ENCODE measurements at regions not wholly inside any gene's neighbourhood (a gene's known extent, or its start where the extent isn't known, plus 50 kb on each side); places are given as distances from the start of the nearest gene placed in this dataset.

DNA sequence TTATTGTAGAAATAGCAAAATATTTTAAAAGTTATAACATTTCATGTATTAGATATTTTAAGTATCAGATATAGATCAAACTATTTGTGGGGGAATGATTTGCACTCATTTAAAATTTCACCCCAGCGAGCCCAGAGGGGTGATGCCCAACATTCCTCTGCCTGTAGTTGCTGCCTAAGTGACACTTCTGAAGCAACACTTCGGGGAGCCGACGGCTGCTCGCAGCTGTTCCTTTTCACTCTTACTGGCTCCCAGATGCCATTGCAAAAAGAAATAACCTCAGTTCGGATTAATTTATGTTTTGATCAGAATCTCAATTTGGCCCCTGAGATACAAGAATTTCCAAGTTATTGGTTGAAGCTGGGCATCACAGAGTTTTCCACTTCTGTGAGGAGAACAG lies 603.8 kb downstream of the PLCL1 start:
- TF ChIP-seq, protein P1, sequence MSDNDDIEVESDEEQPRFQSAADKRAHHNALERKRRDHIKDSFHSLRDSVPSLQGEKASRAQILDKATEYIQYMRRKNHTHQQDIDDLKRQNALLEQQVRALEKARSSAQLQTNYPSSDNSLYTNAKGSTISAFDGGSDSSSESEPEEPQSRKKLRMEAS (IDR thresholded peaks at IDR 0.05), result no peak
- TF ChIP-seq TEAD4 (IDR thresholded peaks at IDR 0.05) (no peak), TAF1 (IDR thresholded peaks at IDR 0.05; ENCODE audit: low read depth) (no peak), NFIC (IDR thresholded peaks at IDR 0.05) (no peak), CREB1 (IDR thresholded peaks at IDR 0.05; ENCODE audit: low read depth) (no peak), YY1 (IDR thresholded peaks at IDR 0.05; ENCODE audit: low read depth) (no peak), ZBTB7A (IDR thresholded peaks at IDR 0.05; ENCODE audit: low read depth) (no peak), FOXM1 (IDR thresholded peaks at IDR 0.05; ENCODE audit: borderline replicate concordance, low read depth) (no peak)
- TF ChIP-seq, protein P2, sequence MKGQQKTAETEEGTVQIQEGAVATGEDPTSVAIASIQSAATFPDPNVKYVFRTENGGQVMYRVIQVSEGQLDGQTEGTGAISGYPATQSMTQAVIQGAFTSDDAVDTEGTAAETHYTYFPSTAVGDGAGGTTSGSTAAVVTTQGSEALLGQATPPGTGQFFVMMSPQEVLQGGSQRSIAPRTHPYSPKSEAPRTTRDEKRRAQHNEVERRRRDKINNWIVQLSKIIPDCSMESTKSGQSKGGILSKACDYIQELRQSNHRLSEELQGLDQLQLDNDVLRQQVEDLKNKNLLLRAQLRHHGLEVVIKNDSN (IDR thresholded peaks at IDR 0.05), result no peak
- TF ChIP-seq, protein P3, sequence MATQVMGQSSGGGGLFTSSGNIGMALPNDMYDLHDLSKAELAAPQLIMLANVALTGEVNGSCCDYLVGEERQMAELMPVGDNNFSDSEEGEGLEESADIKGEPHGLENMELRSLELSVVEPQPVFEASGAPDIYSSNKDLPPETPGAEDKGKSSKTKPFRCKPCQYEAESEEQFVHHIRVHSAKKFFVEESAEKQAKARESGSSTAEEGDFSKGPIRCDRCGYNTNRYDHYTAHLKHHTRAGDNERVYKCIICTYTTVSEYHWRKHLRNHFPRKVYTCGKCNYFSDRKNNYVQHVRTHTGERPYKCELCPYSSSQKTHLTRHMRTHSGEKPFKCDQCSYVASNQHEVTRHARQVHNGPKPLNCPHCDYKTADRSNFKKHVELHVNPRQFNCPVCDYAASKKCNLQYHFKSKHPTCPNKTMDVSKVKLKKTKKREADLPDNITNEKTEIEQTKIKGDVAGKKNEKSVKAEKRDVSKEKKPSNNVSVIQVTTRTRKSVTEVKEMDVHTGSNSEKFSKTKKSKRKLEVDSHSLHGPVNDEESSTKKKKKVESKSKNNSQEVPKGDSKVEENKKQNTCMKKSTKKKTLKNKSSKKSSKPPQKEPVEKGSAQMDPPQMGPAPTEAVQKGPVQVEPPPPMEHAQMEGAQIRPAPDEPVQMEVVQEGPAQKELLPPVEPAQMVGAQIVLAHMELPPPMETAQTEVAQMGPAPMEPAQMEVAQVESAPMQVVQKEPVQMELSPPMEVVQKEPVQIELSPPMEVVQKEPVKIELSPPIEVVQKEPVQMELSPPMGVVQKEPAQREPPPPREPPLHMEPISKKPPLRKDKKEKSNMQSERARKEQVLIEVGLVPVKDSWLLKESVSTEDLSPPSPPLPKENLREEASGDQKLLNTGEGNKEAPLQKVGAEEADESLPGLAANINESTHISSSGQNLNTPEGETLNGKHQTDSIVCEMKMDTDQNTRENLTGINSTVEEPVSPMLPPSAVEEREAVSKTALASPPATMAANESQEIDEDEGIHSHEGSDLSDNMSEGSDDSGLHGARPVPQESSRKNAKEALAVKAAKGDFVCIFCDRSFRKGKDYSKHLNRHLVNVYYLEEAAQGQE (IDR thresholded peaks at IDR 0.05; ENCODE audit: low read depth), result no peak

DNA sequence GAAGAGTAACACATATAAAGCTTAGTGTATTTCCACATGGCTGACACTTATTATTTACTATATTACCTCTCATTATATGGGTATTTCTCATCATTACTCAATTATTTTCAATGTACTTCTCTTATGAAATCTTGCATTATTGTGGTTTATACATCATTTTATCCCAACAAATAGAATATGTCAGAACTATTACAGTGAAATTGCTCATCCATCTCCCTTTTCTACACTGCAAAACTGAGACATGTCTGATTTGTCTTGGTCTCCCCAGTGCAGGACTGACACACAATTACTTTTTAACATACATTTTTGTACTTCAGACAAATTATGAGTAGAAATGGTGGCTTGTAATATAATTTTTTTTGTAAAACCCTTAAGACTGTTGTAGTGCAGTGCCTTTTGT lies 600.9 kb downstream of the PLCL1 start:
- TF ChIP-seq EP300 (IDR thresholded peaks at IDR 0.05; ENCODE audit: borderline replicate concordance) (no peak), TEAD4 (IDR thresholded peaks at IDR 0.05) (no peak), NFIC (IDR thresholded peaks at IDR 0.05) (no peak), YY1 (IDR thresholded peaks at IDR 0.05; ENCODE audit: low read depth) (no peak), FOXM1 (IDR thresholded peaks at IDR 0.05; ENCODE audit: borderline replicate concordance, low read depth) (no peak), ZBTB7A (IDR thresholded peaks at IDR 0.05; ENCODE audit: low read depth) (no peak), TAF1 (IDR thresholded peaks at IDR 0.05; ENCODE audit: low read depth) (no peak), RAD21 (IDR thresholded peaks at IDR 0.05; ENCODE audit: low read depth) (no peak), CREB1 (IDR thresholded peaks at IDR 0.05; ENCODE audit: low read depth) (no peak), TCF12 (IDR thresholded peaks at IDR 0.05; ENCODE audit: low read depth) (no peak), EGR1 (IDR thresholded peaks at IDR 0.05) (no peak), CEBPB (IDR thresholded peaks at IDR 0.05) (no peak)
- TF ChIP-seq, protein P3 (IDR thresholded peaks at IDR 0.05; ENCODE audit: low read depth), result no peak
- TF ChIP-seq, protein P2 (IDR thresholded peaks at IDR 0.05), result no peak
- TF ChIP-seq, protein P1 (IDR thresholded peaks at IDR 0.05), result no peak

DNA sequence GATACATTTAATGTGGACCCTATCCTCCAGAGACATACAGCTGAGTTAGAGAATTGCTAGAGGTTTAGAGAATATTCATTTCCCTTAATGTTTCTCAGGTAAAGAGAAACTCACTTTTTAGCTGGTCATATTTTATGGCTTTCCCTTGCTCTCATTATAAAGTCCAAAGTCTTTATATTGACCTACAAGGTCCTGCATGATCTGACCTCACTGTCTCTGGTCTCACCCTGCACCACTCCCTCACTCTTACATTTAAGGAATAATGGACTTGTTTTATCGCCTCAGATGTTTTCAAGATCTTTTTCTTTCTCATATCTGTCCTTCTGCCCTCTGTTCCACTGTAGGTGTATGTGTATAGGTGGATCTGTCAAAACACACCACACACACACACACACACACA lies 597.3 kb downstream of the PLCL1 start:
- TF ChIP-seq, protein P1 (IDR thresholded peaks at IDR 0.05), result no peak
- TF ChIP-seq CEBPB (IDR thresholded peaks at IDR 0.05) (no peak), RAD21 (IDR thresholded peaks at IDR 0.05; ENCODE audit: low read depth) (no peak), FOXM1 (IDR thresholded peaks at IDR 0.05; ENCODE audit: borderline replicate concordance, low read depth) (no peak), TCF12 (IDR thresholded peaks at IDR 0.05; ENCODE audit: low read depth) (no peak), ZBTB7A (IDR thresholded peaks at IDR 0.05; ENCODE audit: low read depth) (no peak), NFIC (IDR thresholded peaks at IDR 0.05) (no peak)
- TF ChIP-seq, protein P2 (IDR thresholded peaks at IDR 0.05), result no peak

DNA sequence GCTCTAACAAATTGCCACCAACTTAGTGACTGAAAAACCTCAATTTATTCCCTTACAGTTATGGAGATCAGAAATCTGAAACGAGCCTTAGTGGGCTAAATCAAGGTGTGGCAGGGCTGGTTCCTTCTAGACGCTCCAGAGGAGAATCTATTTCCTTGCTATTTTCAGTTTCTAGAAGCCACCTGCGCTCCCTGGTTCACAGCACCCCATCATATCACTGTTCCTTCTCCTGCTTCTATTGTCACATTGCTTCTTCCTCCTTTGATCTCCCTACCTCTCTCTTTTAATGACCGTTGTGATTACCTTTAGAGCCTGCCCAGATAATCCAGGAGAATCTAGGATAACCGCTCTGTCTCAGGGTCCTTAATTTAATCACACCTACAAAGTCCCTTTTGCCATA lies 596.6 kb downstream of the PLCL1 start:
- TF ChIP-seq RAD21 (IDR thresholded peaks at IDR 0.05; ENCODE audit: low read depth), result no peak
- TF ChIP-seq, protein P1 (IDR thresholded peaks at IDR 0.05), result no peak
- TF ChIP-seq TEAD4 (IDR thresholded peaks at IDR 0.05), result no peak

DNA sequence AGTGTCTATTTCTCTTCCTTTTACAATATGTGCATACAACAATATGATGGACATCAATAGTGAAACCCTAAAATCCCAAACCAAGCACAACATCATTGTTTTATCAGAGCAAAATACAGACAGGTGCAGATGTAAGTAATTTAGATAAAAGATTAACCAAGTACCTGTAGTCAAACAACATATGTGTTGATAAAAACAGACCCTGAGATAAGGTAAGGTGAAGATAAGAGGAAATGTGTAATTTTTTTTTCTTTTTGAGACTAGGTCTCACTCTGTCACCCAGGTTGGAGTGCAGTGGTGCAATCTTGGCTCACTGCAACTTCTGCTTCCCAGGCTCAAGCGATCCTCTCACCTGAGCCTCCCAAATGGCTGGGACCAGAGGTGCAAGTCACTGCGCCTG lies 589.8 kb downstream of the PLCL1 start:
- no peak for TF ChIP-seq NFIC (IDR thresholded peaks at IDR 0.05)
- no peak for TF ChIP-seq CREB1 (IDR thresholded peaks at IDR 0.05; ENCODE audit: low read depth)
- TF ChIP-seq CEBPB (IDR thresholded peaks at IDR 0.05), result no peak
- TF ChIP-seq, protein P3 (IDR thresholded peaks at IDR 0.05; ENCODE audit: low read depth), result no peak
- no peak for TF ChIP-seq TAF1 (IDR thresholded peaks at IDR 0.05; ENCODE audit: low read depth)
- no peak for TF ChIP-seq EGR1 (IDR thresholded peaks at IDR 0.05)
- no peak for TF ChIP-seq EP300 (IDR thresholded peaks at IDR 0.05; ENCODE audit: borderline replicate concordance)
- TF ChIP-seq, protein P2 (IDR thresholded peaks at IDR 0.05), result no peak
- no peak for TF ChIP-seq TEAD4 (IDR thresholded peaks at IDR 0.05)
- no peak for TF ChIP-seq FOXM1 (IDR thresholded peaks at IDR 0.05; ENCODE audit: borderline replicate concordance, low read depth)
- TF ChIP-seq, protein P1 (IDR thresholded peaks at IDR 0.05), result no peak
- no peak for TF ChIP-seq RAD21 (IDR thresholded peaks at IDR 0.05; ENCODE audit: low read depth)

Measured in Ishikawa (cell line).